ENCODE measurements at regions not wholly inside any gene's neighbourhood (a gene's known extent, or its start where the extent isn't known, plus 50 kb on each side); places are given as distances from the start of the nearest gene placed in this dataset.

DNA sequence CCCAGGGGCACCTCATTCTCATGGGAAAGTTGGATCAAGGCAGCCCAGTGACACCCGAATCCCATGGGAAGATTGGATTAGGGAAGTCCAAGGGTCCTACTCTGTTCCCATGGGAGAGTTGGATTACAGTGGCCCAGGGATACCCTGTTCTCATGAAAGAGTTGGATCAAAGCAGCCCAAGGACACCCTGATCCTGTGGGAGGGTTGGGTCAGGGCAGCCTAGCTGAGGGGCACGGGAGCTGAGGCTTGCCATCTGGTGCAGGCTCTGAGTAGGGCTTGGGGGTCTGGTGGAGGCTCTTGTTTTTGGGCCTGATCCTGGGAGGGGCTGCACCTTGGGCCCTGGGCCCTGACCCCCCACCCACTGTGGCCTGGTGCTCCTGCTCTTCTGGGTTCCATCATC, 87.1 kb downstream of the ACKR3 start:
- no peak overlapping the region for H3K27ac ChIP-seq
- no peak for TF ChIP-seq CTCF (conservative IDR thresholded peaks at IDR 0.05)

DNA sequence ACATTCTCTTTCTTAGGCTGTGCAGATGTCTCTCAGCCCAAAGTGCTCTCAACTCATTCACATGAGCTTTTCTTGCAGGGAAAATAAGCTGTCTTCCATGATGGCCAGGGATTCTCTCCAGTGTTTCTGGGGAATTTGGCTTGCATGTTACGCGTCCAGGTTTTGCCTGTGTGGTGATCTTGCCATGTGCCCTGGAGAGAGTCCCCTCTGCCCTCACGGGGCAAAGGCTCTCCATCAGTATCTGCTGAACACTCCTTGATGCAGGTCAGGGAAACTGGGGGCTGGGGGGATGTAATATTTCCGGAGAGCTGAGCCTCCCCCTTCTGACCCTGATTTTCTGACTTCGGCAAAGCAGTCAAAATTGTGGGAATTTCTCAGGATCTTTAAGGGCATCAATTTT, 87.6 kb downstream of the ACKR3 start:
- no peak overlapping the region for H3K27ac ChIP-seq
- no peak for TF ChIP-seq CTCF (conservative IDR thresholded peaks at IDR 0.05)

DNA sequence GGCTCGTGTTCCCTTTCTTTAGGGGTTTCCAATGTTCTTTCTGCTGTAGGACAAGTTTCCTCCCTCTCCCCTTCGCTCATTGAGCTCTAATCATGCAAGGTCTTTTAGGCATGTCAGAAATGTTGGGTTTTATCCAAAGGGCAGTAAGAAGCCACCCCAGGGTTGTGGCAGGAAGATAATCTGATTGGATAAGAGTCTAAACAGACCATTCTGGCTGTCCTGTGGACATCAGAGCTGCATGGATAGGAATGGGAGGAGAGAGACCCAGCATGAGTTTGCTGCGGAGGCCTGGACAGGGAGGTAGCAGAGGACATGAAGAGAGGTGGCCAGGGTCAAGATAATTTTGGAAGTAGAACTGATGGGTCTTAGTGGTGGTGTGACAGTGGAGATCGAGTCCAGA, 88.2 kb downstream of the ACKR3 start:
- no peak overlapping the region for H3K27ac ChIP-seq

DNA sequence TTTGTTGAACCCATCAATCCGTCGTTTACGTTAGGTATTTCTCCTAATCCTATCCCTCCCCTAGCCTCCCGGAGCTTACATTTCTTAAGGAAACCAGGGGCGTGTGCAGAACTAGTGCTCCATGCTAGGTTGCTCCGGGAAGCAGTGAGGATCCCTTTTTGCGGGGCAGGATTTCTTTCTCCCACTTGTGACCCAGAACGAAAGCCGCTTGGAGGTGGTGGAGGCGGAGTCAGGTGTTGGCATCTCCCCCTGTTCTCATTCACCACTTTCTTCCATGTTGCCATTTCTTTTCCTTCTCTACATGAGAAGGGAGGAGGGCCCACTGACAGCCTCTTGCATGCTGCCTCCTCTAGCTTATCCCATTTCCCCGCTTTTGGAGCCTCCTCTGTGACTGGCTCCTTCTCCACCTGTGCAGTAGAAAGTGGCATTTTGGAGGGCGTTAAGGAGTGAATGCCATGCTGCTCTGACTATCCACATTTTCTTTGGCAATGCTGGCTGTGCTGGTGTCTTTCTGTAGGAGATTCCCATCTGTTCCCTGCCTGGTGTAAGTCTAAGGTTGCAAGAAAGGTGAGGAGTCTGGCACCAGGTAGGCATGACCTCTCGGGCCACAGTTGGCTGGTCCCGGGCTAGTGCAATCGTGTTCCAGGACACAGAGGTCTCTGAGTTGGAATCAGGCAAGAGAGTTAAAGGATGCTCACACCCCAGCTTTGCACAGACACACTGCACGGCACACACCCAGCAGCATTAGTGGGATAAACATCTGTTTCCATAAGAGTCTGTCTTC, 89.5 kb downstream of the ACKR3 start:
- peak overlapping the region; percentile 76 for H3K27ac ChIP-seq
- TF ChIP-seq CTCF (conservative IDR thresholded peaks at IDR 0.05) = no peak

More for the DNA sequence above, 88.2 kb downstream of the ACKR3 start:
- no peak for TF ChIP-seq CTCF (conservative IDR thresholded peaks at IDR 0.05)

GRCh38 chr2:236659758-236660150, 90.1 kb downstream of the ACKR3 start:
- TF ChIP-seq CTCF (conservative IDR thresholded peaks at IDR 0.05) = no peak
- peak overlapping the region; percentile 76 for H3K27ac ChIP-seq

GRCh38 chr2:236661061-236661761, 91.6 kb downstream of the ACKR3 start:
- peak overlapping the region; percentile 76 for H3K27ac ChIP-seq
- no peak for TF ChIP-seq CTCF (conservative IDR thresholded peaks at IDR 0.05)

- TF ChIP-seq CTCF (conservative IDR thresholded peaks at IDR 0.05) = no peak
- H3K27ac ChIP-seq = peak overlapping the region; percentile 76
Measured at GRCh38 chr2:236661762-236662110, 92.1 kb downstream of the ACKR3 start.

All from VCaP (cell line).